T1000 (cell line): ENCODE measurements at regions not wholly inside any gene's neighbourhood (a gene's known extent, or its start where the extent isn't known, plus 50 kb on each side); places are given as distances from the start of the nearest gene placed in this dataset.
"Not testable (repeated sequence)": the region's sequence is repeated elsewhere in the genome, so short reads cannot be mapped to it uniquely, and the experiment has no call there.

Experiments
- DNase-seq: peaks from one replicate; lab custom pipeline; 2025; ENCODE audit warnings: mixed read lengths; lab: John Stamatoyannopoulos, UW

DNA sequence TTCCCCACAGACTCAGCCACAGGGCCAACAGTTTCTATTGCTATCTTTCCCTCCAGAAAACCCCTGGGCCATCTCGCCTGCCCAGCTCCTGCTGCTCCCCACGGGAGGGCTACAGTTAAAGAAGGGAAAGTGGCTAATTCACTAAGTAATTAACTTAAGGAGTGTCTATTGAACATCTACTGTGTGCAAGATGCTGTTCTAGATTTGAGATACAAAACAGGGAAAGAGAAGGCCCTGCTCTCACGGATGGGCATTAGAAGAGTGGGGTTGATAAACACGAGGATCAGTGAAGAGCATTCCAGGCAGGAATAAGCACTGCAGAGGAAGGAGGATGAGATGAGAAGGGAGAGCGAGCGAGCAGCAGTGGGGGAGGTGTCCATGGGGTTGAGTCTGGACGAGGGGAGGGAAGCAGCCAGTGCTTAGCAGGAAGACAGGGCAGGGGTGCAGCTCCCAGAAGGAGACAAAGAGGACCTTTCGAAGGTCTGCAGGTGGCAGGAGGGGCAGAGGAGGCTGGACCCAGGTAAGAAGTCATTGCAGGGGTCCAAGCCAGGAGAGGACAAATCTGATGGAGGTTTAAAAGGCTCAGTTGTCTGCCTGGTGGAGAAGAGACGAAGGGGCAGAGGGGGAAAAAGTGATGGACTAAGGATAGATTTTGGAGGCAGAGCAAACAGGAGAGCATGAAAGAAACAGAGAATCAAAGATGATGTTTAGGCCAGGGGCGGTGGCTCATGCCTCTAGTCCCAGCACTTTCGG, 64.7 kb downstream of the KLF15 start:
- no peak for DNase-seq

DNA sequence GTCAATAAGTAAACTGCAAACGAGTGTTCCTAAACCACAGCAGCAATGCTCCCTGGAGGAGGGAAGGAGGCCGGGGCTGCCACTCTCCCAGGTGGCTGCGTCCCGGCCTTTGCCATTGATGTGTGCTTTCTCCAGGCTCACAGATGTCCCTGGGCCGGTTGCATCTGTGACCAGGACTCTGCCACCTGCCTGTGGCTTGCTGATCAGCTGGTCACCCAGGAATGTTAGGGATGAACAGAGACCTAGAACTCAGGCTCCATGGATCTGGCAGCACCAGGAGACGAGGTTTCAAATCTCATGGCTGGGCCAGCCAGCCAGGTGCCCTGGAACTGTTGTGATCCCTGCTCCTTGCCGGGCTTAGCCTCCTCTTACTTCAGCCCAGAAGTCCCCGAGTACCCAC, 65.7 kb downstream of the KLF15 start:
- DNase-seq: no peak

DNA sequence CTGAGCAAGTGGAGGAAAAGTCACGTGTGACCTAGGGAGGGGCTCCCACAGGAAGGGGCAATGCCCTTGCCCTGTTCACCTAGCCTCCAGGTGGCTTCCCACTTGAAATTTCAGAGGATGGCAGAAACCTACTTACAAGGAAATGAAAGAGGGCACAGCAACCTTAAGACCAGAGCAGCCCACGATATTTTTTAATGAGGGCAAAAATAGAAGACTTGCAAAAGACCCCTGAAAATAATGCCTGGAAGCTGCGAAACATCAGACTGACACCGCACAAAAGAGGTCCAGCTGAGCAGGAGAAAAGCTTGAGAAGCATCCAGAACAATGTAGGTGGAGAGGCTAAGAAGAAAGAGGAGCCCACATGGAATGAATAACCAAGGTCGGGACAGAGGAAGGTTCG, 66.1 kb downstream of the KLF15 start:
- DNase-seq: no peak

DNA sequence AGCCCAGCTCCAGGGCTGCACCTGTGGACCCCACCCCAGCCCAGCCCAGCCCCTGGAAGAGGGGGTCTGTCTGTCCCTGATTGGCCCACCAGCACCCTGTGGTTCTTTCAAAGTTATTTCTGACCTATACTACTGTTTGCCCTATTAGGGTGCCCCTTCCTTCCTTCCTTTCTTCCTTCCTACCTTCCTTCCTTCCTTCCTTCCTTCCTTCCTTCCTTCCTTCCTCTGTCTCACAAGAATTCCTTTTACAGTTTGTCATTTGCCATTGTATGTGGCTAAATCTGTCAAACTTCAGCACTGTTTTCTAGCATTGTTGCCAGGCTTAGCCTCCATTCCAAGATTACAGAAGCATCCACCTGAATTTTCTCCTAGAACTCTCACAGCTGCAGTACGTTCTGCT, 66.9 kb downstream of the KLF15 start:
- no peak for DNase-seq

DNA sequence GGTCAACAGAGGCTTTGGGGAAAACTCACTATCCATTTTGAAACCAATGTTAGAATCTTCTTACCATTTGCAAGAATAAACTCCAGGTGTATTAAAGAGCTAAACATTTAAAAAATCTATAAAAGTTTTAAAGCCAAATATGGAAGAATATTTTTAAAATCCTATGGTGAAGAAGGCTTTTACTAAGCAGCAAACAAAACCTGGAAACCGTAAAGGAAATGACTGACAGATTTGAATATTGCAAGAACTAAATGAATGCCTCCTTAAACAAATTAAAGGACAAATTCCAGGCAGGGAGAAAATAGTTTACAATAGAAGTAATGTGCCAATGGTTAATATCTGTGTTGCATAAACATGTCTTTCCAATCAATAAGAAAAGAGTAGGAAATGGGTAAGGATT, 68.1 kb downstream of the KLF15 start:
- no peak for DNase-seq

DNA sequence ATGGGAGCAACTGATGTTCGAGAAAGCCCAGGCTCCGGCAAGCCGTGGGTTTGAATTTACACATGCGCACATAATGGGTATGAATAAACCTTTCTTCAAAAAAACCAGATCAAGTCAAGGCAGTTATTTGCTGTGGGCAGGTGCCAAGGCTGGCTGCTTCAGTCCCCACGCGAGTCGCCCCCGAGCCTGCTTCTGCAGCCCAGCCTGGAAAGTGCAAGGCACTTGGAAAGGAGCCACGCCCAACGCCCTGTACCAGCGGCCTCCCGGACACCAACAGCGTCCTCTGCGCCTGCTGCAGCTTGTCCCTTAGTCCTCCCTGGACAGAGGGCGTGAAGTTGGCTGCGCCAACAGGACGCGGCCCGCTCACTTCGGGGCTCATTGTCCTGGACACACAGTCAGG, 68.9 kb downstream of the KLF15 start:
- no peak for DNase-seq

DNA sequence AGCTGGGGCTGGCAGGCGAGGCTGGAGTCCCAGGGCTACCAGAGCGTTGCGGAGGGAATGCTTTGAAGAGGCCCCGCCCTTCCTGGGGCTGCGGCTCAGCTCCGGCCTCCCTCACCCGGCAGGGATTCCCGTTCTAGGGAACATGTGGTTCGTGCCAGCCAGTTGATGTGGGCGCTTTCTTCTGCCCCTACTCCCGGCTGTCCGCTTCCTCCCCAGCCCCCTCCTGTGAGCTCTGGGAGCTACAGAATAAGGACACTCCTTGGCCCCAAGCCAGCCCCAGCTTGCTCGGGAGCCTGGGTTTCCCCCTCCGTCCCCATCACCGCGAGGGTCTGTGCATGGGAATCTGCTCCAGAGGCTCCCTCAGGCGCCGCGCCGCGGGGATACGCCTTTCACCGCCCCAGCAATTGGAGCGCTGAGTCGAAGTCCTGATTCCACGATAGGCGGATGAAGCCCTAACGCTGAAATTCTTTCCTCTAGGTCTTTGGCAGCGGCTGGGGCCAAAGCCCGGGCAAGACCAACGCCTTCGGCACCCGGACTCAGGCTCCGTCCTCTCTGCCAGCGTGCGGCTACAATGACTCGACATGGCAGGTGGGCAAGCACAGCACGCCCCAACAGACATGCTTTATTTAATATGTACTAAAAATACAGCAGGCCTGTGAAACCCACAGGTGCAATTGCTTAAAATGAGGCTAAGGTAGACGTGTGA, 69.5 kb downstream of the KLF15 start:
- no peak for DNase-seq

DNA sequence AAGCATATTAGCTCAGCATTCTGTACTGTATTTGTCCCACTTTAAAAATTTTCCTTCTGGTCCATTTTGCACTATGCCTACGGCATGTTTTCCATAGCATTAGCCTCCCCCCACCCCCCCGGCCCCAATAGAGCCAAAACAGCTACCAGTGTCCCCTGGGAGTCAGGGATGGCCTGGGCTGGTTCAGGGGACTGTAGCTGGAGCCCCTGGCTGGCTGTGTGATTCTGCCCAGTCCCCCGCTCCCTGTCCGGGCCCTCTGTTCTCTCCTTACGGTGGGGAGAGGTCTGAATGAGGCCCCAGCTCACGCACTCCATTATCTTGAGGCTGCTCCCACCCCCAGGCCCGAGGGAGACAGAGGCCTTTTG, 70.1 kb downstream of the KLF15 start:
- DNase-seq: no peak

DNA sequence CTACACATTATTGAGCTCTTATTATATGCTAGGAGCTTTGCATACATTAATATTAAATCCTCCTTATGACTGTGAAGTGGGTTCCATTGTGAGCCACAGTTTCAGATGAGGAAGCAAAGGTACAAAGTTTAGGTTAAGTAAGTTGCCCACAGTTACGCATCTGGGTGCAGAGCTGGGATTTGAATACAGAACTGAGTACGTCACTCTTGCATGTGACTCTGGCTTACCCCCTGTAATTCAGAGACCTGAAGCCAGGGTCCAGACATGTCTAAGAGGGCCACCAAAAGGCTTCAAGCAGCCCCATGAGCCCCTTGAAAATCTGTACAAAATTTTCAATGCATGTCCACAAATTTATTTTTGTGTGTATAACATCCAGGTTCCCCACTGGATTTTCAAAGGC, 71.8 kb downstream of the KLF15 start:
- no peak for DNase-seq

DNA sequence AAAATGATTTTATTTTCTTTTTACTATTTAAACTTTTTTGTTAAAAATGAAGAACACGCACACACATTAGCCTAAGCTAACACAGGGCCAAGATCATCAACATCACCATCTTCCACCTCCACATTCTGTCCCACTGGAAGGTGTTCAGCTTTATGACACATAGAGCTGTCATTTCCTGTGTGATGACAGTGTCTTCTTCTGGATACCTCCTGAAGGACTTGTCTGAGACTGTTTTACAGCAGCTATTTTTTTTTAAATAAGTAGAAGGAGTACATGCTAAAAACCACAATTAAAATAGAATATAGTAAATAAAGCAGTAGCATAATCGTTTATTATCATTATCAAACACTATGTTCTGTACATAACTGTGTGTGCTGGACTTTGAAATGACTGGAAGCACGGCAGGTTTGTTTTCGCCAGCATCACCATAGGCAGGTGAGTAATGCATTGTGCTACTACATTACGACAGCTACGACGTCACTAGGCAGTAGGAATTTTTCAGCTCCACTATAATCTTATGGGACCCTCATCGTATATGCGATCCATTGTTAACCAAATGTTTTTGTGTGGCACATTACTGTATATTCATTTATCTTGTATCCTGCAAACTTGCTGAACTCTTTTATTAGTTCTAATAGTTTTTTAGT, 72.8 kb downstream of the KLF15 start:
- no peak for DNase-seq

DNA sequence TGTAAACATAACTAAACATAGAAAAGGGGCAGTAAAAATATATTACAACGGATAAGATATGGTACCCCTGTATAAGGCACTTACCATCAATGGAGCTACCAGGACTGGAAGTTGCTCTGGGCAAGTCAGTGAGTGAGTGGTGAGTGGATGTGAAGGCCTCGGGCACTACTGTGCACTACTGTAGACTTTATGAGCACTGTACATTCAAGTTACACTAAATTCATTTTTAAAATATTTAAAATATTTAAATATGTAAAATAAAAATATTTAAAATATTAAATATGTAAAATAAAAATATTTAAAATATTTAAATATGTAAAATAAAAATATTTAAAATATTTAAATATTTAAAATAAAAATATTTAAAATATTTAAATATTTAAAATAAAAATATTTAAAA, 73.6 kb downstream of the KLF15 start:
- not testable (repeated sequence) for DNase-seq

DNA sequence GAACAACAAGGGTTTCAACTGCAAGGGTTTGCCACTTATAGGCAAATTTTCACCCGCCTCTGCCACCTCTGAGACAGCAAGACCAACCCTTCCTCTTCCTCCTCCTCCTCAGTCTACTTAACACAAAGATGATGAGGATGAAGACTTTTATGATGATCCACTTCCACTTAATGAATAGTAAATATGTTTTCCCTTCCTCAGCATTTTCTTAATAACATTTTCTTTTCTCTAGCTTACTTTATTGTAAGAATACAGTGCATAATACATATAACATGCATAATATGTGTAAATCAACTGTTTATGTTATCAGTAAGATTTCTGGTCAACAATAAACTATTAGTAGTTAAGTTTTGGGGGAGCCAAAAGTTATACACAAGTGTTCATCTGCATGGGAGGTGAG, 77.4 kb downstream of the KLF15 start:
- no peak for DNase-seq

DNA sequence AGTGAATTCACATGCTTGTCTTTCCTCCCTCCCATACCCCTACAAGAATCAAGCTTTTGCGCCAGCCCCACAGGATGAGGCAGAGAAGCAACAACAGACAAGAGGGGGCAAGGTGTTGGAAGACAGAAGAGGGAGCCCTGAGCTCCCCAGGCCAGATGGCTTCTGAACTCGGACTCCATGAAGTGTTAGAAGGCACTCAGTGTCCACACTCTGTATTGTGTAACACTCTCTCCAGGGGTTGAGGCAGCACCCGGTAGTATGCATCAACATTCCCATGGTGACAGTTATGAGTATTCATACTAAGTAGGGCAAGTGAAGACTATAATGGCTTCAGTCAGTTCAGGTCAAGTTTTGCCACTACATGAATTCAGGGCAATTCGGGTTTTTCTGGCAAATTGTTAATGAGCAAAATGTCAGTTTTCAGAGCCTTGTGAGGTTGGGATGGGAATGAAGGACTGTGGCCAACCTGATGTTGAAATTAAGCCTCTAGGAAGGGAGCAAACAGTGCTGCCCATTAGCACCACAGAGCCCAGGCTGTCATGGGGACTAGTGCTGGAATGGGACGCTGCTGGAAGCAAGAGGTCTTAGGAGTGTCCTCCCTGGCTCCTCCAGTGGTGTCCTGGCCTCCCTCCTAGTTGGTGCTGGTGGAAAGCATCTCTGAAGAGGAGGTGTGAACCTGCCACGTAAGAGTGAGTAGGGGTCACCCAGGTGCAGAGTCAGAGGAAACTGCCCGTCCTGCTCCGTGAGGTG, 79.4 kb downstream of the KLF15 start:
- no peak for DNase-seq

DNA sequence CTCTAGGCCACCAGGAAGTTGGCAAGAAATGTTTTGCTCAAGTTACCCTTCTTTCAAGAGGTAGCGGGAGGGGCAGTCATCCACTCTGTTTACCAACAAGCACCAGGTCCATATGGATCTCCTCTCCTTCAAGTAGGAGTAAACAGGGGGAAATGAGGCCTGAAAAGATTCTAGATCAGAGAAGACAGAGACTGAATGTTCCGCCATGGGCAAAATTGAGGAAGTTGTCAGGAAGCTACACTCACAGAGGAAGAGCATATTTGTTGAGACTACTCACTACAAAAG, 81.6 kb downstream of the KLF15 start:
- DNase-seq: no peak

DNA sequence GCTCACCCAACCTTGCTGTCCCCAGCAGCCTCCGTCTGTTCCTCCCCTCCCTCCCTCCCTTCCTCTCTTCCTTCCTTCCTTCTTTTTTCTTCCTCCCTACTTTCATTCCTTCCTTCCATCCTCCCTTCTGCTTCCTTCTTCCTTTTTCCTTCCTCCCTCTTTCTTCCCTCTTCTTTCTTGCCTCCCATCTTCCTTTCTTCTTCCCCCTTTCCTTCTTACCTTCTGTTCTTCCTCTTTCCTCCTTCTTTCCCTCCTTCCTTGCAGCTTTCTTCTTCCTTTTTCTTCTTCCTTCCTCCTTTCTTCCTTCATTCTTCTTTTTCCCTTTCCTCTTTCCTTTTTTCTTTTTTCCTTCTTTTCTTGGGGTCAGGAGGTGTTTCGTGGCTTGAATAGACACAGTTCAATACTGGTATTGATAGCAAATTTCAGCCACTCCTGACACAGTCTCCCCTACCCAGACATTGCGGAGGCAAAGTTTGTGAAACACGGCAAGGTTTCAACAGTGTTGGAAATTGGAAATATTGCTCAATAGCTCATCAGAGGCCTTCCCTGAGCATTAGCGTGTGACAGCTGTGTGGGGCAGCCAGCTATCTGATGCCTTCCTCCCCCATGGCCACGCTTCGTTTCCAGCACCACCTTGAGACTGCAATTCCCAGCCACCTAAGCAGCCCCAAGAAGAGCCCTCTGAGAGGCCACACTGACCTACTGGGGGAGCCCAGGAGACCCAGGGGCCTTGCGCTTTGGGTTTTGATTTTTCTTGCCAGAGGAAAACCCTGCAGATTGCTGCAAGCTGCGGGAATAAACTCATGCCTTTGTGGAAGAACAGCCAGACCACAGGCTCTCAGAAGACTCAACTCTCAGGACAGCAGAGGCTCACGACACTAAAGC, 82.2 kb downstream of the KLF15 start:
- no peak for DNase-seq

DNA sequence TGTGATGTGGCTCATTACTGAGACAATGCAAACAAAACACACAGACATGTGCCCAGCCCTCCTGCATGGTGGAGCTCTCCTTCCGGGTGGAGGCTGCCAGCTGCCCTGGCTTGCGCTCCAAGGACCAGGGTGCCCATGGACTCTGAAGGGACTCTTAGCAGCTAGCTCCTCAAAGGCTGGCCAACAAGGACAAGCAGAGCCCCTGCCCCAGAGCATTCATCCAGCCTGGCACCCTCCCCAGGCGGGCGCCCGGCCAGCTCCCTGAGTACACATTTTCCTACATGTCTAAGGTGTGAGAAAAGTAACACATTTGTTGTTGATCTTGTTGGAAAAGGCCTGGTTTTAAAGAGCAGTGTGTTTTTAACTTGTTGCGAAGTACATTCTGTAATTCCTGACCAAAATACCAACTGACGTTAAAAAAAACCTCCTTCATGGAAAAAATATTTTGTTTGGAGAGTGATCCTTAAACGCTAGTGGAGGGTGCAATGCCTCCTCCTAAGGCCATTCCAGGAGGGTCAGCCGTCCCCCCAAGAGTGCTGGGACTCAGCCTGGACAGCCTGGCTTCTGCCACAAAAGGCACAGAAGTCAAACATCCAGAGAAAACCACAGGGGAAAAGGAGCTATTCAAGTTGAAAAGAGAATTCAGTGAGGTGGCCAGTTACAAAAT, 86.9 kb downstream of the KLF15 start:
- DNase-seq: no peak

DNA sequence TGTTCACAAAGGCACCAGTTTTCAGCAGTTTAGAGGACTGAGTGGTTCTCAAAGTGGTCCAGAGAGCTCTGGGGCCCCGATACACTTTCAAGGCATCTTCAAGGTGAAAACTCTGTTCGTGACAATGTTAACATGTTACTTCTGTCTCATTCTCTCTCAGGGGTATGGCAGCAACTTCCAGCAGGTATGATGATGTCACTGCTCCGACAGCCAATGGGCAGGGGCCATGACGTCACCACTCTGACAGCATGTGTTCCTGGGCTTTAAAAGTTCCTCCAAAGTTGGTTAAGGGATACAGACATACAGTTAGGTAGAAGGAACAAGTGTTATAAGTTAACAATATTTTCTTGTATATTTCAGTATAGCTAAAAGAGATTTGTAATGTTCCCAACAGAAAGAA, 87.9 kb downstream of the KLF15 start:
- DNase-seq: no peak

DNA sequence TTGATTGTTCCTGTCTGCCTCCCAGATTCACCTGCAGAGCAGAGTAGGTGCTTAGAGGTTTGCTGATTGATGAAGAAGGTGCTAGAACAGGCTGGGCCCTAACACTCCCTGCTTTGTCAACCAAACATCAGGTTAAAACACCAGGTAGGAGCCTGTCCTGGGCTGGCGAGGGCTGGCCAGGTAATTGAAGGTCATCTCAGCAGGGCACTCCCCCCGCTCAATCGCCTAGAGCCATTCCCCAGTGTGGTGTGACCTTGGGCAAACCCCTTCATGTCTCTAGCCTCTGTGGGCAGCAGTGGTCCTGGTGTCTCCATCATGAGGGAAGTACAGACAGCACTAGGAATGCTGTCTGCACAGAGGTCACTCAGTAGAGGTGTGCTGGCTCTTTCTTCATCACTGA, 88.3 kb downstream of the KLF15 start:
- DNase-seq: no peak

DNA sequence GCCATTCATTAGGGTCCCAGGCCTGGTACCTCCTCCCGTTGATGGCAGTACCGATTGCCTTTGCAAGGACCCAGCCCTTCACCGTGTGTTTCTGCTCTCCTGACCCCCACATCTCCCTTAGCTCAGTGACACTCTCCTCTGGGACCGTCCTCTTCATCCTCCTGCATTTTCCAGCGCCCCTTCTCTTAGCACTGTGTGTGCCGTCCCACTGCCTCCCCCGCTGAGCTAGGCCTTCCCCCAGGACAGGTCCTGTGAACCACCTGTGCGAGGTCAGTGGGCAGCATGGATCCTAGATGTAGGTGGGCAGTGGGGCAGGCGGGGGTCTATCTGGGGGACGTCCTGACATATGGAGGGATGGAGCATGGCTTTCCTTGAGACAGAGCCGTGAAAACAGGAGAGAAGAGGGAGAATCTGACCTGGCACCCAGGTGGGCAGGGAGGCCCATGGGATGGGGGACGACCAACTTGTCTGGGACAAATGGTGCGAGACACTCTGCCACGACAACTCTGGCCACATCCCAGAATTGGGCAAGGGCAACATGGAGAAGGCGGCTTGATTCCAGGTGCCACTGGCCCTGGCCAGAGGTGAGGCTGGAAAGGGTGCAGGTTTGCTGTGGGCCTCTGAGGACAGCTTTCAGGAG, 87.7 kb upstream of the ALDH1L1 start:
- DNase-seq: no peak

DNA sequence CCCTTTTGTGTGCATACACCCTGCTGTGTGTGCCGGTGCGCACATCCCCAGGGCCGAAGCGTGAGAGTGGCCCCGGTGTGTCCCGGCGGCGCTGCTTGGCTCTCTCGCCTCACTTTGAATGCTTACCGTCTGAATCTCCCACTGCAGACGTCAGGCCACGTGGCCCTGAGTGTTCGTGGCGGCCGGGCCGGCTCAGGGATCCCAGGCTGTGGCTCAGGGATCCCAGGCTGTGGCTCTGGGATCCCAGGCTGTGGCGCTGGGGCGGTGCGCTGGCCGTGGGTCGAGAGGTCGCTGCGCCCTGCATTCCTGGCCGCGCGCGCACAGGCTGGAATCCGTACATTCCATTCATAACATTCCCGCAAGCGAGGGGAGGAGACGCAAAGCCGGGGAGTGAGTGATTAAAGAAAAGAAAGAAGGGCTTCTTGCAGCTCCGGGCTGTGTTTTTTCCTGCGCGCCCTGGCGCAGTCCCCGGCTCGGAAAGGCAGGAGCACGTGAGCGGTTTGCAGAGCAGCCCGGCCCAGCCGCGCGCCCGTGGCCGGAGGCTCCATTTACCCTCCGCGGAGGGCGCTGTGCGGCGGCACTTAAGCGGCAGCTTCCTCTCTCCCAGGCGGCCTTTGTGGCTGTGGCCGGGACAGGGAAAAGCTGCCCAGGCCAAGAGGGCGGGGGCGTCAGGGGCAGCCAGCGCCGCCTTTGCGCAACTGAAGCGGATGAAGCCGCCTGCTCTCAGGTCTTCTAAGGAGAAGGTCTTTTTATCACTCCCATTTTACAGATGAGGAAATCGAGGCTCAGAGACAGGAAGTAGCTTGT, 87.0 kb upstream of the ALDH1L1 start:
- peak; percentile 47 for DNase-seq
